Stomach (tissue), 8 donors: ENCODE measurements at regions not wholly inside any gene's neighbourhood (a gene's known extent, or its start where the extent isn't known, plus 50 kb on each side); places are given as distances from the start of the nearest gene placed in this dataset.

ENCODE experiments used
- DNase-seq, 2 donors: peaks; one replicate each; pipeline versions ENCODE4 v3.0.0 to v3.0.0-alpha.2; 2013 to 2019
- H3K27ac ChIP-seq, 5 donors: fragments of 200-600 bp in 4 of 5; sonication (generic) in 4 of 5; one replicate each; pipeline ENCODE4 v1.5.1; 2013 to 2019; ENCODE audit warnings: mild to moderate bottlenecking in 1 of 5, moderate library complexity in 1 of 5
- H3K27me3 ChIP-seq, 3 donors: fragments of 200-600 bp; sonication (generic); one replicate each; pipeline ENCODE4 v1.5.1; 2017 to 2019; ENCODE audit warnings: mixed run types in 1 of 3
- H3K36me3 ChIP-seq, 4 donors: fragments of 200-600 bp; sonication (generic); 1 replicate in 3 of 4; 2 replicates in 1 of 4; pipeline ENCODE4 v1.5.1; 2016 to 2019
- H3K4me1 ChIP-seq, 4 donors: fragments of 200-600 bp; sonication (generic); one replicate each; pipeline ENCODE4 v1.5.1; 2016 to 2019
- H3K4me3 ChIP-seq, 4 donors: fragments of 200-600 bp; sonication (generic) in 3 of 4; one replicate each; pipeline ENCODE4 v1.5.1; 2016 to 2019; ENCODE audit warnings: mild to moderate bottlenecking in 1 of 4
- H3K9me3 ChIP-seq, 4 donors: fragments of 200-600 bp; sonication (generic); one replicate each; pipeline ENCODE4 v1.5.1; 2016 to 2019
- CTCF ChIP-seq, 7 experiments: fragments of 450-650 bp in 4 of 7; fragments of 200-600 bp in 3 of 7; sonication (generic) in 3 of 7; IDR thresholded peaks; one replicate each; pipeline ENCODE4 v1.5.1; 2016 to 2019; ENCODE audit warnings: antibody characterized with exemption in 7 of 7, control low read depth in 2 of 7, mild to moderate bottlenecking in 1 of 7
- EP300 ChIP-seq: sonication (generic); formaldehyde crosslinking; IDR thresholded peaks from one replicate; pipeline ENCODE4 v1.6.1; 2017; ENCODE audit warnings: antibody characterized with exemption
- POLR2A ChIP-seq, 4 donors: fragments of 450-650 bp; IDR thresholded peaks; one replicate each; pipeline ENCODE4 v1.6.1; 2016; ENCODE audit warnings: antibody characterized with exemption in 4 of 4, control low read depth in 2 of 4, mild to moderate bottlenecking in 1 of 4, moderate library complexity in 1 of 4
- POLR2AphosphoS5 ChIP-seq, 3 donors: sonication (generic); formaldehyde crosslinking; IDR thresholded peaks; one replicate each; pipeline ENCODE4 v1.6.1; 2016; ENCODE audit warnings: antibody characterized with exemption in 3 of 3
- WGBS, 5 donors: extraction: QIAGEN DNeasy Blood & Tissue Kit in 3 of 5; methylation state at CpG; one replicate each; pipeline versions ENCODE4 v1.1.5 to v1.1.7; 2013 to 2018; 5-methylcytosine and 5-hydroxymethylcytosine counted together
- intact Hi-C: fragments of 100-400 bp; cut with DNase I; formaldehyde crosslinking; loops from one replicate; pipeline ENCODE4 v1.15.1; 2023; ENCODE audit warnings: low total_unique reads
- donor health status: healthy with polysubstance abuse.
- donor health status: Bipolar disorder and iron deficiency.
- donor health status: healthy.

- 51 to 72% (median 64%) methylated on average over 4 of the region's 4 CpGs for WGBS, 5 donors
- Histone ChIP-seq H3K4me1 (peaks cover 21 to 59% (median 41%) of the 10 kb centered on the region in 4 donors), H3K36me3 (no peaks in the 10 kb centered on the region), H3K9me3 (peaks cover 0 to 3% (median 0%) of the 10 kb centered on the region in 4 donors), H3K27ac (peak overlapping the region; percentile 68 to 94 (median 87)), H3K4me3 (peak overlapping the region in 3 of 4 donors; percentile 0 to 33 (median 30)), H3K27me3 (no peaks in the 10 kb centered on the region)
- intact Hi-C loops = no loop called here
- DNase-seq = peak in 1 of 2 donors; percentile 44
- TF ChIP-seq EP300 (no peak), POLR2AphosphoS5 (IDR thresholded peaks at IDR 0.05) (no peak), POLR2A (IDR thresholded peaks at IDR 0.05) (no peak), CTCF (IDR thresholded peaks at IDR 0.05) (no peak)
Measured at GRCh38 chr9:130780415-130780814, 54.6 kb upstream of the ABL1 start.

- peaks cover 23 to 64% (median 46%) of the 10 kb centered on the region in 4 donors for H3K4me1 ChIP-seq
- WGBS, 5 donors = 47 to 71% (median 57%) methylated on average over 9 of the region's 9 CpGs
- TF ChIP-seq POLR2A (IDR thresholded peaks at IDR 0.05) (peak in 1 of 4 donors; percentile 64), POLR2AphosphoS5 (IDR thresholded peaks at IDR 0.05) (peak; percentile 88 to 98 (median 94)), EP300 (peak; percentile 95), CTCF (IDR thresholded peaks at IDR 0.05) (no peak)
Measured at GRCh38 chr9:130780865-130781504, 54.1 kb upstream of the ABL1 start.

GRCh38 chr9:130781569-130781968 lies 53.5 kb upstream of the ABL1 start:
- Histone ChIP-seq H3K36me3 (no peaks in the 10 kb centered on the region), H3K27ac (peak overlapping the region in 4 of 5 donors; percentile 82 to 94 (median 89)), H3K27me3 (no peaks in the 10 kb centered on the region), H3K4me3 (no peak overlapping the region), H3K4me1 (peaks cover 29 to 70% (median 50%) of the 10 kb centered on the region in 4 donors), H3K9me3 (no peaks in the 10 kb centered on the region)
- no peak for DNase-seq
- TF ChIP-seq POLR2A (IDR thresholded peaks at IDR 0.05) = no peak
- TF ChIP-seq EP300 = no peak
- TF ChIP-seq POLR2AphosphoS5 (IDR thresholded peaks at IDR 0.05) = no peak
- no peak for TF ChIP-seq CTCF (IDR thresholded peaks at IDR 0.05)
- WGBS, 5 donors = 79 to 98% (median 85%) methylated on average over 1 of the region's 1 CpG
- intact Hi-C loops = no loop called here

More at GRCh38 chr9:130780865-130781504, 54.1 kb upstream of the ABL1 start:
- Histone ChIP-seq H3K36me3 (no peaks in the 10 kb centered on the region), H3K4me3 (peak overlapping the region in 3 of 4 donors; percentile 0 to 33 (median 30)), H3K9me3 (no peaks in the 10 kb centered on the region), H3K27ac (peak overlapping the region; percentile 54 to 94 (median 87)), H3K27me3 (no peaks in the 10 kb centered on the region)
- peak in 1 of 2 donors; percentile 92 for DNase-seq
- intact Hi-C loops = no loop called here

DNA sequence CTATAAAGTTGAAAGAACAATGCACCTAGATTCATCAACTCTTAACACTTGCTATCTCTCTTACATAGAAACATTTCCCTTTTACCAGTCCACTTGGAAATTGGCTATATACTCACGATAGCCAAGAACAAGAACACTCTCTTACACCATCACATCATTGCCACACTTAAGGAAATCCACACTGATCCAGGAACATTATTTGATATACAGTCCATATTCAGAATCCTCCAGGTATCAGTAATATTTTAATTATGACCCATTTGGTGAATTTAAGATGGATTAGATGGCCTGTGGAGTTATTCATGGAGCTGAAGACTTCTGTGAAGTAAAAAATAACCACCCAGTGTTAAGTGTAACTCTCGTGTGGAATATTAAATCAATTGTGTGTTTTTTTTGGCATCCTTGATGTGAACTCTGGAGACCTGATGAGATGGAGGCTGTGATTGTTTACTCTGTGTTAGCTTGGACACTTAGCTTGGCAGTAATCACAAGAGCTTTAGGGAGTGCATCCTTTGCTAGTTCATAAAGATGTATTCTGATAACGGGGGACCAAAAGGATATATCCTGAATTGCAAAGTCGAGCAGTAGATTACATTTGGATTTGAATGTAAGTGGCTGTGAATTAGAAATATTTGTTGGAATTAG lies 52.0 kb upstream of the ABL1 start:
- WGBS, 5 donors = 61 to 67% (median 61%) methylated on average over 4 of the region's 4 CpGs
- intact Hi-C loops = no loop called here
- no peak for DNase-seq
- Histone ChIP-seq H3K4me3 (no peak overlapping the region), H3K27me3 (no peaks in the 10 kb centered on the region), H3K4me1 (peaks cover 30 to 78% (median 56%) of the 10 kb centered on the region in 4 donors), H3K36me3 (no peaks in the 10 kb centered on the region), H3K27ac (peak overlapping the region in 4 of 5 donors; percentile 82 to 94 (median 89)), H3K9me3 (no peaks in the 10 kb centered on the region)
- TF ChIP-seq POLR2A (IDR thresholded peaks at IDR 0.05) (no peak), POLR2AphosphoS5 (IDR thresholded peaks at IDR 0.05) (no peak), EP300 (no peak), CTCF (IDR thresholded peaks at IDR 0.05) (no peak)
